ENCODE measurements at regions not wholly inside any gene's neighbourhood (a gene's known extent, or its start where the extent isn't known, plus 50 kb on each side); places are given as distances from the start of the nearest gene placed in this dataset.

DNA sequence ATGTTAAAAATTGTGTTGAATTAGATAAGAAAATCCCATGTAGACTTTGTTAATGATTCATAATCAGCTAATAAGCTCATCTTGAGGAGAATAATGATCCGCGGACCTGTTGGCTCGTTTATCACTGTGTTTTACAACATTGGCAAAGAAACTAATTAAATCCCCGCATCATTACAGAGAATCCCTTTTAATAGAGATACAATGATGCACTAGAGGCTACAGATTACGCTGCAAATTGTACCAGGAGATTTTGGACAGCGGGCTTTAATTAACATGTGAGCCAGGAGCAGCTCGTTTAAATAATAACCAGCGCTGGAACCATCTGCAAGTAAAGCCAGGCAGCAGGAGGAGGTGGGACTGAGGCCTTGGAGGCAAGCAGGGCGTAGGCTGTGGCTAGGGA is 280.3 kb upstream of the POU3F1 start:
- DNase-seq, result no peak

DNA sequence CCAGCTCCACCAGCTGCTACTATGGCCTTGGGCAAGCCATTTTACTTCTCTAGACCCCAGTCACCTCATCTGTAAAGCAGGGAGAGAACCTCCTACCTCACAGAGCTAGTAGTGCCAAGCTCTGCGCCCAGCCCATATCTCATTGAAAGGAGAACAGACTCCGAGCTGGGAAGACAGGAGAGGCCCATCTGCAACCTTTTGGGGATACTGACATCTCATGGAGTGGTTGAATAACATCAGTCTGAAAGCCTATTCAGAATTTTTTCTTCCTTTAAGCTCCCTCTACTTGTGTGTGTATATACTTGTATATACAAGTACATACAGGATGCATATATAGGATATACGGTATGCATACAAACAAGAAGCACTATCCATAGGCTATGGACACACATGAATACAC is 279.5 kb upstream of the POU3F1 start:
- no peak for DNase-seq

DNA sequence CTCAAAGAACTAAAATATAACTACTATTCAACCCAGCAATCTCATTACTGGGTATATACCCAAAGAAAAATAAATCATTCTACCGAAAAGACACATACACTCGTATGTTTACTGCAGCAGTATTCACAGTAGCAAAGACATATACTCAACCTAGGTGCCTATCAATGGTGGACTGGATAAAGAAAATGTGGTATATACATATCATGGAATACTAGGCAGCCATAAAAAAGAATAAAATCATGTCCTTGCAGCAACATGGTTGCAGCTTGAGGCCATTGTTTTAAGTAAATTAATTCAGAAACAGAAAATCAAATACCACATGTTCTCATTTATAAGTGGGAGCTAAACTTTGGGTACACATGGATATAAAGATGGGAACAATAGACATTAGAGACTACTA is 266.2 kb upstream of the POU3F1 start:
- DNase-seq, result no peak

DNA sequence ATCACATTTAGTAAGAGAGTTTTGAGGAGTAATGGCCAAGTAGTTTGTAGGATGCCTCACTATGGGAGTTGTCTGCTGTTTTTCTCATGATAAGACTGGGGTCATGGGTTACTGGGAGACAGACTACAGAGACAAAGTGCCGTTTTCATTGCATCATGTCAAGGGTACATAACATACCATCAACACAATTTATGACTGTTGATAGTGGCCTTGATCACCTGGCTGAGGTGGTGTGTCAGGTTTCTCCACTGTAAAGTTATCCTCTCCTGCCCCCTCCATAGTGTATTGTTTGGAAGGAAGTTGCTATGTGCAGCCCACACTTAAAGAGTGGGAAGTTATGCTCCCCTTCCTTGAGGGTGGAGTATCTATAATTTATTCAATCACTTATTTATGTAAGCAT is 263.5 kb upstream of the POU3F1 start:
- DNase-seq, result no peak

DNA sequence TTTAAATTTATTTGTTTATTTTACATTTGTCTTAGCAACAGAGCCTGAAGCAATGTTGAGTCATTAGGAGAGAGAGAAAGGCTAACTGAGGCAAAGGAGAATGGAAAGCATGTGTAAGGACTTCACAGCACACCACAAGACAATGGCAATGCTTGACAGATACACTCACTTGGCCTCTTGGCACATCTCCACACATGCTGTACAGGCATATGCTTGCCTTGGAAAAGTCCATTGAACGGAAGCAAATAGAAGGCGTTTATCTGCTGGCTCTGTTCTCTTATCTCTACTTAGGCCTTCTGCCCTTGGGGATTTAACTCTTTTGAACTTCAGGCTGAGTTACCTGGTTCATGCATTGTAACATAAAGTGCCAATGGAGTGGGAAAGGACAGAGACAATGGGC is 262.2 kb upstream of the POU3F1 start:
- no peak for DNase-seq

DNA sequence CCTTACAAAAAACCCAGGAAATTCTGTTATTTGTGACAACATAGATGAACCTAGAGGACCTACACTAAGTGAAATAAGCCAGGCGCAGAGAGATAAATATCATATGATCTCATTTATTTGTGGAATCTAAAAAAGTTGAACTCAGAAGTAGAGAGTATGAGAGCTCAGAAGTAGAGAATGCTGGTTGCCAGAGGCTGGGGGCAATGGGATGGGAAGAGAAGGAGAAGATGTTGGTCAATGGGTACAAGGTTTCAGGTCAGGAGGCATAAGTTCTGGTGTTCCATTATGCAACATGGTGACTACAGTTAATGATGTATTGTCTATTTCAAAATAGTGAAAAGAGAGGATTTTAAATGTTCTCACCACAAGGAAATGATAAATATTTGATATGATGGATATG is 259.1 kb upstream of the POU3F1 start:
- DNase-seq, result no peak

DNA sequence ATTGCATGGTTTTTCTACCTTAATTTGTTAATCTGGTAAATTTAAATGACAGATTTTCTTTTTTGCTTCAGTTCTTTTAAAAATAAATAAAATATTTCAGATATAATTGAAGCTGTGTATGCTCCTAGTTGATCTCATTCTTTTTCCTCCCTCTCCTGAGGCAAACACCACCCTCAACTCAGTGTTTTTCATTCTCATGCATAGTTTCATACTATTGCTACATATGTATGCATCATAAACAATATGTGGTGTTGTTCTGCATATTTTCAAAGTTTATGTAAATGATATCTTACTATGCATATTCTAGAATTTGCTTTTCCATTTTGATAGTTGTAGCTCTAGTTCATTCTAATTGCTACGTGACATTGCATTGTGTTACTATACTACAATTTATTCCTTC is 257.2 kb upstream of the POU3F1 start:
- DNase-seq, result no peak

DNA sequence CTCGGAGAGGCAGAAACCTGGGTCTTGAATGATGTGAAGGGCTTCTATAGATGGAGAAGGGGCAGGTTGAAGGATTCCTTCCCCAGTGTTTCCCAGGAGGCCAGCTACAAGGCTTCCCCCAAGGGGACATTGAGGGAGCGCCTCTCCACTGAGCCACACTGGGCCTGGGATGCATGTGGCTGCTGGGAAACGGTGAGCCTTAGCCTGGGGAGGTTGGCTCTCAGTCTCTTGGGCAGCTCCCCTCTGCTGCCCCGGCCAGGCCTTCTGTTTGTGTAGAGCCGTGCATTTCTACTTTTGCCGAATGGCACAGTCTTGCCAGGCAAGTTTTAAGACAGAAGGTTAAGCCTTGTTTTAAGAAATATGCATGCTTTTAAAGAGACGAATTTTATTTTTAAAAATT is 254.4 kb upstream of the POU3F1 start:
- DNase-seq, result no peak

DNA sequence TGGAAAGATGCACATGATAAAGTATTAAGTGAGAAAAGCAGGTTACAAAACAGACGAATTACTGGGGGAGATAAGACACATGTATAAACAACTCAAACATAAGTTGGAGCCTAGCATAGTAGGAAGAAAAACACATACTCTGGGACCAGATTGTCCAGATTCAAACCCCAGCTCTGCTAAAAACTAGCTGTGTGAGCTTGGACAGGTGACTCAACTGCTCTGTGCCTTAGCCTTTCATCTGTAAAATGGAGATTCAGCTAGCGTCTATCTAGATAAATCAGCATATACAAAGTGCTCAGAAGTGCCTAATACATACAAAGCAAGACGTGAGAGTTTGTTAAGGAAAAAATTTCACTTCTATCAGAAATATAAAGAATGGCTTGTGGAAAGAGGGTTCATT is 254.0 kb upstream of the POU3F1 start:
- DNase-seq, result no peak

DNA sequence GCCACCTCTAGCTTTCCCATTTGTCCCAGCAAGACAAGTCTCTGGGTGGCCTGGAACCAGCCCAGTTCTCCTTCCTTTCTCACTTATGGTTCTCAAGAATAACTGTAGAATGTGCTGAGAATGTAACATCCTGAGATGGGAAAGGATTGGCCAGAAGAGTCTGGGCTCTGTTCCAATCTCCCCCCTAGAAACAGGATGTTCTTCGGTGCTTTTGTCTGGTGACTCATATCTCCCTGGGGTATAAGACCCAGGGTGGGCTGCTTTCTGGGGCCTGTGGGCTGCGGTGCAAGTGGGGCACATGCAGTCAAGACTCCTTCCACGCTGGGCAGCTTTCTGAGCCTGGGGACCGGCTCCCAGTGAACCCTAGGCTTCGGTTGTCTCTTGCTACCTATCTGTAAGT is 251.2 kb upstream of the POU3F1 start:
- DNase-seq, result no peak

DNA sequence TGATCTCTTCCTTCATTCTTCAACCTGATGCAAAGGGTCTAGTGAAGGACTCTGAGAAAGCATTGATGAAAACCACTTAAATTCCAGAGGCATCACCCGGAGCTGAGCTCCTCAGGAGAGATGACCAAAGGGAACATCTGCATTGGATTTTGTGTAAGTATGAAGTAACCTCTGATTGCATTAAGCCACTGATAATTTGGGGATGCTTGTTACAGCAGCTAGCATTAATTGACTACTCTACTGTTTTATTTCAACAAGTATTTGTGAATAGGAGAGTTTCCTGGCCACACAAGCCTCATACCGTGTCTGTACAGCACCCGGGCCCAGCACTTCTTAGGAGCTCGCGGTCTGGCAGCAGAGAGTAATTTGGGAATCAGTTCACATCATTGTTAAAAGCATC is 250.7 kb upstream of the POU3F1 start:
- DNase-seq, result no peak

DNA sequence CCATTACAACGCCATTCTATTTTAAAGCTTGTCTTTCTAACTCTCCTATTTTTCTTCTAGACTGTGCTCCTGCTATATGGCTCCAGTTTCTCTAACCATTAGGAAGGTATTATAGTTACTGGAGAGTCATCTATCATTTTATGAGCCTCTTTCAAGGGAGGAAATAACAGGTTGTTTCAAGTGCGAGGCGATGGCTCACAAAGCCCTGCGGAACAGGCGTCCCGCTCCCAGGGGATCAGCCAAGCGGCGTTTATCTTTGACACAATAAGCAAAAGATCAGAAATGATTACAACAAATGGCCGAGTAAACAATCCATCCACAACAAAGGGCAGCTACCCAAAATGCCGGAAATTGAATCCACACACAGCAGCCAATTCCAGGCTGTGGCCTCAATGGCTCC is 249.5 kb upstream of the POU3F1 start:
- no peak for DNase-seq

DNA sequence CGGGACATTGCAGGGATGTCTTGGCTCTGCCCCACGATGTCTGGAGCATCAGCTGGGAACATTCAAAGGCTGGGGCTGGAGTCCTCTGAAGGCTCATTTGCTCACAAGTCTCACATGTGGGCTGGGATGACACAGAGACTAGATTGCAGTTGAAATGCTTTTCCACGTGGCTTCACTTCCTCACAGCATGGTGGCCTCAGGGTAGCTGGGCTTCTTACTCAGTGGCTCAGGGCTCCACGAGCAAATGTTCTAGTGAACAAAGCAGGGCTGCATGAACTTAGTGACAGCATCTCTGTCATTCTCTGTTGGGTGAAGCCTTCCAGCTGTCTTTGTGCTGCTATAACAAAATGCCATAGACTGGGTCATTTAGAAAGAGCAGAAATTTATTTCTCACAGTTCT is 247.0 kb upstream of the POU3F1 start:
- no peak for DNase-seq

DNA sequence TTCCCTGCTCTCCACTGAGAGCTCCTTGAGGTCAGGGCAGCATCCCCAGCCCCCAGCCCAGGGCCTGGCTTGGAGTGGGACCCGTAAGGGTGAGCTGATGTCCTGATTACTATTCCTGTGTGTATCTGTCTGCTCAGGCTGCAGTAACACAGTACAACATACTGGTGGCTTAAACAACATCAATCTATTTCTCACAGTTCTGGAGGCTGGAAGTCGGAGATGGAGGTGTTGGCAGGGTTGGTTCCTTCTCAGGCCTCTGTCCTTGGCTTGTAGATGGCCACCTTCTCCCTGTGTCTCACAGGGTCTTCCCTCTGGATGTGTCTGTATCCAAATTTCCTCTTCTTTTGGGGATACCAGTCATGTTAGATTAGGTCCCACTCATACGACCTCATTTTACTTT is 246.4 kb upstream of the POU3F1 start:
- no peak for DNase-seq

DNA sequence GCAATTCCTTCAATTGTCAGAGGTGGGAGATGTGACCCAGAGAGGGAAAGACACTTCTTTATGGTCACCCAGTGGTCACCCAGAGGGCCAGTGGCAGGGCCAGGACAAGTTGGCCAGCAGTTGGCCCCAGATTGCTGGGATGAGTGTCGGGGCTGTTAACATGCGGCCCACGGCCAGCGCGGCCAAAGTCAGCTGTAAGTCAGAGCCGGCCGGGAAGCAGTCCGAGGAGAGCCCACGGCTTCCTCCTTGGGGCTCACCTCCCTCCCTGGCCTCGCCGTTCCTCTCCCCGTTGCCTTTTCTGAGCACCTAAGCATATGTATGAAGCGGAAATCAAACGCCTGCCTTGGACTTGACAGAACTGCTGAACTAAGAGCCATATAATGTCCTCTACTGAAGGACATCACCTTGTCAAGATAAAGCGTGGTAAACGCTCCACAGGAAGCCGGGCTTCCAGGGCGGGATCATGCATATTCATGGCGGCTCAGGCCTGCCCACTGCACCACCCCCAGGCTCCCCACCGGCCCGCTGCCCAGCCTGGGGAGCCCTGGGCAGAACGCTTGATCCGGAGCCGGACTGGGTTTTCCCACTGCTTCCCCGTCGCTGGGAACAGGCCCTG is 245.4 kb upstream of the POU3F1 start:
- DNase-seq, result no peak

DNA sequence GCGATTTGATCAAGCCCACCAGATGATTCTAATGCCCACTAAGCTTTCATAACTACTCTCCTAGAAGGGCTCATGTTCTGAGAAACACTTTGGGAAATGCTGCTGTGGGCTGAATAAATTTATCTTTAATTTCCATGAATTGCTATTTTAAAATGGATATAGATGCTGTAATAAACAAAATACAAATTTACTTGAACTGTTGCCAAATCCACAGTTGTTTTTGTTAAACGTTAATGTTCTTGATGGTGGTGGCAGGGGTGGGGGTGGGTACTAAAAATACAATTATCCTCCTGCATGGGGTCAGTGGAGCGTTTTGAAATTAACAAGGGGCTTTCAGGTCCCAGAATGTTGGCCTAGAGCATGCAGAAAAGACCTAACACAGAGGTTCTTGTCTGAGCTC is 244.7 kb upstream of the POU3F1 start:
- no peak for DNase-seq

DNA sequence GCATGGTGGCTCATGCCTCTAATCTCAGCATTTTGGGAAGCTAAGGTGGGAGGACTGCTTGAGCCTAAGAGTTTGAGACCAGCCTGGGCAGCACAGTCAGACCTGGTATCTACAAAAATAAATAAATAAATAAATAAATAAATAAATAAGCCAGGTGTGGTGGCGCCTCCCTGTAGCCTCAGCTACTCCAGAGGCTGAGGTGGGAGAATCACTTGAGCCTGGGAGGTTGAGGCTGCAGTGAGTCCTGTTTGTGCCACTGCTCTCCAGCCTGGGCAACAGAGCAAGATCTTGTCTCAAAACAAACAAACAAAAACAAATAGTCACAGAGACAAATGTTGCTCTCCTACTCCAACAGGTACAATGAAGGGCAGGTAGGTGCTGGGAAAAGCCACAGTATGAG is 242.4 kb upstream of the POU3F1 start:
- no peak for DNase-seq

DNA sequence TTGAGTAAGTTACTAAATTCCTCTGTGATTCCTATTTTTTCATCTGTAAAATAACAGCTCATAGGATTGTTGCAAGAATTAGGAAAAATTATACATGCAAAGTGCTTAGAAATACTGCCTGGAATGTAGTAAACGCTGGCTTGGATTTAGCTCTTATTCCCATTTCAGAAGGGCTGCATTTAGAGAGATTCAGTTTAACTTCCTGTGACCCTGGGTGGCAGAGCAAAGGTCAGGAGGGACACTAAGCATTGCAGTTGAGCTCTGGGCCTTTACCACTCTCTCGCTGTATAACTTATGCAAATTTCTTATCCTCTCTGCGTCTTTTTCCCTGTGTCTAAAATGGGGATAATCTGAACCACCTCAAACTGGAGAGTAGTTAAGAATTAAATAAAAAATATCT is 241.0 kb upstream of the POU3F1 start:
- DNase-seq, result no peak

DNA sequence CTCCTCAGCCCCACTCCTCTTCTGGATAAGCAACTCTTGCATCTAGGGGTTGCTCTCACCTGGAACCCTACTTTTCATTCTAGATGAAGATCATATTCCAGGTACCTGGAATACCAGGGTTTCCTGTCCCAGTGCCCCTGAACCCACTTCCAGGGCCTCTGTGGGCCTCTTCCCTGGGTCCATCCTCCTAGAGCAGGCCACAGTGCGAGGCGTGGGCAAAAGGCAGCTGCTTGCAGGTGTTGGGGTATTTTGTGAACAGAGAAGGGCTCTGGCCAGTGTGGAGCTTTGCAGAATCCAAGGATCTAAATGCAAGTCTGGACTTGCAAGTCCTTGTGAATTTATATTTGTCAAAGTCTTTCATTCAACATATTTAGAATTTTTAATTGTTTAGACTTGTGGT is 240.4 kb upstream of the POU3F1 start:
- DNase-seq, result no peak

DNA sequence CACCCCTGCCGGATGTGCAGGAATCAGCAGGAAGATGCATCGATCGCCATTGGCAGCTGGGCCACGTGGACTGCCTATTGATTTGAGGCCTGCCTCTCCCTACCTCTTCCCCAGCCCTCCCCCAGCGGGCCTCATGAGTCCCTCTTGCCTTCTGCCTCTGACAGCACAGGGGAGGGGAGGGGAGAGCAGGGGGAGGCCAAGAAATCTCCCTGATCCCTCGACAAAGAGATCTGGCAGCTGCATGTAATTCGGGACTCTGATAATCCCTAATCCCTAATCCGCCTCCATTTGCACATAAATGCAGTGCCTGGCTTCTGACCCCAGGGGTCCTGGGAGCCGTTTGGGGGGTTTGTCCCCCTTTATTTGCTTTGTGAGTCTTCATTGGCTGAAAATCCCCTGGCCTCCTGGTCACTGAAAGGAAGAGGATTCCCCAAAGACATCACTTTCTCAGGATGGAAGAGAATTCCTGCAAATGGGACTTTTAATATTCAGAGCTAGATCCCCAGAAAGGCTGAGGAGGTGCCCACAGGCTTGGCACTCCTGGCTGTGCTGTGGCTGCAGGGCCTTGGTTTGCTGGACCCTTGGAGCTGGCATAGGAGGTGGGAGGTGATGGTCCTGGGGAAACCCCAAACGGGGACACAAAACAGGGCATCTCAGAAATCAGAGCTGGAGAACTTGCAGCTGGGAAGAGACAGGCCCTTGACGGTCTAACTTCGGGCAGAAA is 239.4 kb upstream of the POU3F1 start:
- DNase-seq, result no peak

DNA sequence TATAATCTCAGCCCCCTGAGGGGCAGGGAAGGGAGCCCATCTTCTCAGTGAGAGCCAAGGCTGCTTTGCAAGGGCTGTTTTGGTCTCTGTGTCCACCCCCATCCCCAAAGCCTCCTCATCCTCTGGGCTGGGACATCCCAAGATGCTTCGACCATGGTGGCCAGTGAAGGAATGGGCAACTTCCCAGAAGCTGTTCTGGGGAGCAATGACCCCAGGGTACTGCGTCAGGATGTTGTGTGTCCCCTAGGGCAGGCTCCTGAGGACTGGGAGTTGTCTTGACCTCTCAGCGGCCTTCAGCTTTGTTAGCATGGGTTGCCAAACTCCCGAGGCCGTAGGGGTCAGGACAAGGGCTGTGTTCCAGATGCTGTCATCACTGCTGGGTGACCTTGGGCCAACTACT is 238.4 kb upstream of the POU3F1 start:
- DNase-seq, result no peak

DNA sequence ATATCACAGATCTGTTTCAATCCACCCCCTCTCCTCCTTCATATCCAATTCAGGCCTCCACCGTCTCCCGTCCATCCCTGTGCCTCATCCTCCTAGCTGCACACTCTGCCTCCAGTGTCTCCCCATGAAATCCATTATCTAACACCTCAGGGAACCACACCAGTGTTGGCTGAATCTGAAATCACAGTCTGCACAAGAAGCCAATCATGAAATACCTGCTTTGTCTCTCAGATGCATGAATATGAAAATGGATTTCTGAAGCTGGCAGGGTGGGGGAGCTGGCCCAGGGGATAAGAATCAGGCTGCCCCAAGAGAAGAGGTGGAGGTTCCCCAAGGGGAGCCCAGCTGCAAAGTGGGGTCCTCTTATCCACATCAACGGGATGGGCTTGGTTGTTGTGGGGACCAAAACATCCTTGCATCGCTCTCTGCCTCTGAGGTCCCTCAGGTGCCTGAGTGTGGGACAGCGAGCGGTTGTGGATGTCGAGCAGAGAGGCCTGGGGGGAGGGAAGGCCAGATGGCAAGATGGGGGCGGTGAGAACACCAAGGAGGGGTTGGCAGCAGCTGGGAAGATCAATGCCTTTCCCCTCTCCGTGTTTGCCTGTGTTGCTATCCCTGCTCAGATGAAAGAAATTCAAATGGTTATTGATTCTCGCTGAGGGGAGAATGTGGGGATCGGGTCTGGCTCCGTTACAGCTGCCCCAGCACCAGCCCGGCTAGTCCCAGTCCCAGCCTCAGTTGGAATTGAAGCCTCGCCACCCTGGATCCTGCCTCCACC is 237.3 kb upstream of the POU3F1 start:
- no peak for DNase-seq

DNA sequence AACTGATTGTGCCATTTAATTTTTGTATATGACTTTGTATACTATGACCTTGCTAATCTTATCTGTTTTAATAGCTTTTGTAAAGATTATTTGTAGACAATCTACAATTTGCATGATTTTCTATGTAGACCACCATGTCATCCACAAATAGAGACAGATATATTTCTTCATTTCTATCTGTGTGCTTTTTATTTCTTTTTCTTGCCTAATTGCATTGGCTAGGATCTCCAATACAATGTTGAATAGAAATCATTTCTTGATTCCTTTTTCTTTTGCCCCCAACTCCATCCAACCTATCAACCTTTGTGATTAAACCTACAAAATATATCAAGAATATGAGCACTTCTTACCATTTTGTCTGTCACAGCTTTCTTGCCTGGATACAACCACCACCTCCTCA is 232.6 kb upstream of the POU3F1 start:
- DNase-seq, result no peak

DNA sequence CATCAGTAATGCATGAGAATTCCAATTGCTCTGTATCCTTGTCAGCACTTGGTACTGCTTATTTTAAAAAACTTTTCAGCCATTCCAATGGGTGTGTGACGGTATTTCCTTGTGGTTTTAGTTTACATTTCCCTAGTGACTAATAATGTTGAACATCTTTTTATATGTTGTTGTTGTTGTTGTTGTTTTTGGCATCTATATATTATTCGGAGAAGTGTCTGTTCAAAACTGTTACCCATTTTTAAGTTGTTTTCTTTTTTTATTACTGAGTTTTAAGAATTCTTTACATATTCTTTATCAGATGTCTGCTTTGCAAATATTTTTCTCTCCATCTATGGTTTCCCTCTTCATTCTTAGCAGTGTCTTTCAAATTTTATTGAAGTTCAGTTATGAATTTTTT is 231.1 kb upstream of the POU3F1 start:
- DNase-seq, result no peak

DNA sequence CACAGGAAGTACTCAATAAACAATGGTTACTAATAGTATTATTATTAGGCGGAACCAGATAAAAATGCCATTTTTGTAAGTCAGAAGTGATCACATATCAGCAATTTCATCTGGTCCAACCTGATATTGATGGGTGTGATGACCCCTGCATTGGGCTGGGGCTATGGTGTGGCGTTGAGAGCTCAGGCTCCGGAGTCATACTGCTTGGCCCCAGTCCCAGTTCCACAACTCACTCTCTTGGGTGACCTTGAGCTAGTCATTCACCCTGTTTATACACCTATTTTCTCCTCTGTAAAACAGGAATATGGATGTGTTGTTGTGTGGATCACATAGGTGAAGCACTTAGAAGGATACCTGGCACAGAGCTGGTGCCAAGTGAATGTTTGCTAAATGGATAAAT is 229.4 kb upstream of the POU3F1 start:
- no peak for DNase-seq
